ENCODE measurements at regions not wholly inside any gene's neighbourhood (a gene's known extent, or its start where the extent isn't known, plus 50 kb on each side); places are given as distances from the start of the nearest gene placed in this dataset.

DNA sequence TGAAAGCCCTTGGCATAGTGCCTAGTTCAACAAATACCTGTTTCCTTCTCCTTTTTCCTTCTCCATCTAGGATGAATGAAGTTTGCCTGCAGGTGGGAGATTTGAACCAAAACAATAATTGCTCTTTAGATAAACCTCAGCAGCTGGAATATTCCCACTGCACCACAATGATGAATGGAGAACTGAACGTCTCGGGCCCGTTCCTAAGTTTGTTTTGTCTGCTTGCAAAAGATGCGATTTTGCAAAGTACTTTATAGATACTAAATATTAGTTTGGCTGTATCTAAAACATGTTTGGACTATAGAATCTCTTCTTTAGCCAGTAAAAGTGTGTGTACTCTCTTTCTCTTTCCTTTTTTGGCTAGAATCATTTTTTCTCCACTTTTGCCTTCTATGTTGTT lies 75.8 kb upstream of the BMPER start:
- no peak overlapping the region for H3K9ac ChIP-seq (ENCODE audit: low read length)
- H3F3A ChIP-seq (ENCODE audit: insufficient read depth, low read length): no peaks in the 10 kb centered on the region
- no peak overlapping the region for H3K27ac ChIP-seq (ENCODE audit: low read length)
- no peak for DNase-seq
- no peaks in the 10 kb centered on the region for H3K9me2 ChIP-seq (replicated peaks; ENCODE audit: insufficient read depth, low read length)
- no peaks in the 10 kb centered on the region for H3K27me3 ChIP-seq (replicated peaks; ENCODE audit: insufficient read depth, low read length)
- no peak overlapping the region for H3K4me2 ChIP-seq (ENCODE audit: low read depth, low read length)
- no peaks in the 10 kb centered on the region for H3K36me3 ChIP-seq (replicated peaks; ENCODE audit: insufficient read depth, low read length)
- H3K4me1 ChIP-seq (ENCODE audit: low read length): no peaks in the 10 kb centered on the region
- no peaks in the 10 kb centered on the region for H4K20me1 ChIP-seq (ENCODE audit: insufficient read depth, low read length)
- no peaks in the 10 kb centered on the region for H3K9me3 ChIP-seq (replicated peaks; ENCODE audit: insufficient read depth, low read length)
- no peaks in the 10 kb centered on the region for H3K79me2 ChIP-seq (ENCODE audit: low read length)
- H2AFZ ChIP-seq (ENCODE audit: low read length): no peak overlapping the region
- TF ChIP-seq, protein P1, sequence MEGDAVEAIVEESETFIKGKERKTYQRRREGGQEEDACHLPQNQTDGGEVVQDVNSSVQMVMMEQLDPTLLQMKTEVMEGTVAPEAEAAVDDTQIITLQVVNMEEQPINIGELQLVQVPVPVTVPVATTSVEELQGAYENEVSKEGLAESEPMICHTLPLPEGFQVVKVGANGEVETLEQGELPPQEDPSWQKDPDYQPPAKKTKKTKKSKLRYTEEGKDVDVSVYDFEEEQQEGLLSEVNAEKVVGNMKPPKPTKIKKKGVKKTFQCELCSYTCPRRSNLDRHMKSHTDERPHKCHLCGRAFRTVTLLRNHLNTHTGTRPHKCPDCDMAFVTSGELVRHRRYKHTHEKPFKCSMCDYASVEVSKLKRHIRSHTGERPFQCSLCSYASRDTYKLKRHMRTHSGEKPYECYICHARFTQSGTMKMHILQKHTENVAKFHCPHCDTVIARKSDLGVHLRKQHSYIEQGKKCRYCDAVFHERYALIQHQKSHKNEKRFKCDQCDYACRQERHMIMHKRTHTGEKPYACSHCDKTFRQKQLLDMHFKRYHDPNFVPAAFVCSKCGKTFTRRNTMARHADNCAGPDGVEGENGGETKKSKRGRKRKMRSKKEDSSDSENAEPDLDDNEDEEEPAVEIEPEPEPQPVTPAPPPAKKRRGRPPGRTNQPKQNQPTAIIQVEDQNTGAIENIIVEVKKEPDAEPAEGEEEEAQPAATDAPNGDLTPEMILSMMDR (IDR thresholded peaks at IDR 0.05; ENCODE audit: low read length): no peak
- no peak for TF ChIP-seq EZH2 (optimal IDR thresholded peaks at IDR 0.05; ENCODE audit: low read depth, low read length)
- no peak for TF ChIP-seq EZH2phosphoT487 (IDR thresholded peaks at IDR 0.05; ENCODE audit: low read length)
- no peak overlapping the region for H3K4me3 ChIP-seq (ENCODE audit: low read length)

DNA sequence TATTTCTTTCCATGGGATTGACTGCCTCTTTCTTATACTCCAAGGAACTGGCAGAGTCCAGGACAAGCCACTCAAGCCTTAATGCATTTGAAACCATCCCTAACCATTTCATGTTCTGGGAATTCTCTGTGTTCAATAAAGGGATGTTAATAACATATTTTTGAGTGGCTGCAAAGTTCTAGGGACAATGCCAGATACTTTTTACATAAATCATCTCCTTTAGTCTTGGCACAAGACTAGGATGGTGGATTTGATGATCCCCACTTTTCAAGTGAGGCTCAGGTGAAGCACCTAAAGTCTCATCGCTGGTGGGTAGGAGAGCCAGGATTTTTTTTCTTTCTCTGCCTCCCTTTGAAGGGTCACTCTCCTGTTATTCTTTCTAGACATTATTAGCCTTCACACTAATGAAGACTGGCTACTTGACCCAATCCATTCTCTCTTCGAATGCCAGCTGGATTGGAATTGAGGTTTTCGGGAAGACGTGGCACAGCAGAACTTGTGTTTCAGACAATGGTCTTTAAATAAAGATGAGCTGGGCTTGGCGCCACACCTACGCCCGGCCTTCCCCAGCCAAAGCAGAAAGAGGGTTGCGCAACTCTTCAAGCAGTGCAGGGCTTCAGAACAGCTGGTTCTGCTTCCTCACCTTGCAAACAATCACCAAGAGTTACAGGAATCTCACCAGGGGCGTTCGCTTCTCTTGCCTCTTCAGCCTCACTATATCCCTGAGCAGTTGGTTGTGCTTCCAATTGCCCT lies 73.8 kb upstream of the BMPER start:
- no peak overlapping the region for H3K4me2 ChIP-seq (ENCODE audit: low read depth, low read length)
- H3K9me3 ChIP-seq (replicated peaks; ENCODE audit: insufficient read depth, low read length): no peaks in the 10 kb centered on the region
- TF ChIP-seq, protein P1 (IDR thresholded peaks at IDR 0.05; ENCODE audit: low read length): no peak
- TF ChIP-seq EZH2phosphoT487 (IDR thresholded peaks at IDR 0.05; ENCODE audit: low read length) (no peak), EZH2 (optimal IDR thresholded peaks at IDR 0.05; ENCODE audit: low read depth, low read length) (no peak)
- no peak overlapping the region for H3K27ac ChIP-seq (ENCODE audit: low read length)
- no peak for DNase-seq
- H3K9ac ChIP-seq (ENCODE audit: low read length): no peak overlapping the region
- H3K79me2 ChIP-seq (ENCODE audit: low read length): no peaks in the 10 kb centered on the region
- no peaks in the 10 kb centered on the region for H4K20me1 ChIP-seq (ENCODE audit: insufficient read depth, low read length)
- no peaks in the 10 kb centered on the region for H3K27me3 ChIP-seq (replicated peaks; ENCODE audit: insufficient read depth, low read length)
- no peak overlapping the region for H2AFZ ChIP-seq (ENCODE audit: low read length)
- no peaks in the 10 kb centered on the region for H3K4me1 ChIP-seq (ENCODE audit: low read length)
- no peak overlapping the region for H3K4me3 ChIP-seq (ENCODE audit: low read length)
- no peaks in the 10 kb centered on the region for H3K9me2 ChIP-seq (replicated peaks; ENCODE audit: insufficient read depth, low read length)
- H3F3A ChIP-seq (ENCODE audit: insufficient read depth, low read length): no peaks in the 10 kb centered on the region
- H3K36me3 ChIP-seq (replicated peaks; ENCODE audit: insufficient read depth, low read length): no peaks in the 10 kb centered on the region

DNA sequence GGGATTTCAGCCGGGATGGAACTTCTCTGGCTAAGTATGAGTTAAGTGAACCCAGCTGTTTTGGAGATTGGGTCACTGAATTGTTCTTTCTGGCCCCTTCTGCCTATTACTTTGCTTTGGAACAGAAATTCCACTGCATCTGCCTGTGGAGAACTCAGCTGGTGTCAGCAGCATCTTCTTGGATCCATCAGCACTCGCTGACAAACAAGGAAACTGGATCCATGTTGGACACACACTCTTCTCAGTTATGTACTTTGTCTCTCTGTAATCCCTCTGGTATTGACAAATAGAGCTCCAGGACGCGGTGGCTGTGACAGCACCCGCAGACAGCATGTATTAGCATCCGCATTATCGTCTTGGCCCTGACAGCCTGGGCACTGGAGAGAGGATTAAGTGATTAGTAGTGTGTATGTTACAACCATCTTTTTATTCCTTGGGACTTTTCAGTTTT lies 73.0 kb upstream of the BMPER start:
- Histone ChIP-seq H4K20me1 (ENCODE audit: insufficient read depth, low read length) (no peaks in the 10 kb centered on the region), H3K36me3 (replicated peaks; ENCODE audit: insufficient read depth, low read length) (no peaks in the 10 kb centered on the region), H3K27ac (ENCODE audit: low read length) (no peak overlapping the region), H3K4me1 (ENCODE audit: low read length) (no peaks in the 10 kb centered on the region), H3K9ac (ENCODE audit: low read length) (no peak overlapping the region), H3K9me3 (replicated peaks; ENCODE audit: insufficient read depth, low read length) (no peaks in the 10 kb centered on the region), H3K4me2 (ENCODE audit: low read depth, low read length) (no peak overlapping the region), H3F3A (ENCODE audit: insufficient read depth, low read length) (no peaks in the 10 kb centered on the region), H2AFZ (ENCODE audit: low read length) (no peak overlapping the region), H3K9me2 (replicated peaks; ENCODE audit: insufficient read depth, low read length) (no peaks in the 10 kb centered on the region), H3K79me2 (ENCODE audit: low read length) (no peaks in the 10 kb centered on the region), H3K4me3 (ENCODE audit: low read length) (no peak overlapping the region), H3K27me3 (replicated peaks; ENCODE audit: insufficient read depth, low read length) (no peaks in the 10 kb centered on the region)
- DNase-seq: no peak
- TF ChIP-seq, protein P1 (IDR thresholded peaks at IDR 0.05; ENCODE audit: low read length): no peak
- TF ChIP-seq EZH2 (optimal IDR thresholded peaks at IDR 0.05; ENCODE audit: low read depth, low read length): no peak
- no peak for TF ChIP-seq EZH2phosphoT487 (IDR thresholded peaks at IDR 0.05; ENCODE audit: low read length)

Measured in MM.1S (cell line).